ENCODE measurements at regions not wholly inside any gene's neighbourhood (a gene's known extent, or its start where the extent isn't known, plus 50 kb on each side); places are given as distances from the start of the nearest gene placed in this dataset.

- TF ChIP-seq CTCF (IDR thresholded peaks at IDR 0.05): no peak
- no peak for TF ChIP-seq POLR2A (IDR thresholded peaks at IDR 0.05)
These were observed 161.3 kb downstream of the WSCD1 start for GRCh38 chr17:6231465-6231864.
